ENCODE measurements at regions not wholly inside any gene's neighbourhood (a gene's known extent, or its start where the extent isn't known, plus 50 kb on each side); places are given as distances from the start of the nearest gene placed in this dataset.

GRCh38 chr3:181626036-181626435 lies 85.7 kb upstream of the SOX2 start (continued):
- TF ChIP-seq CHD7 (IDR thresholded peaks at IDR 0.05; ENCODE audit: insufficient replicate concordance, low read length), result no peak
